ENCODE measurements at regions not wholly inside any gene's neighbourhood (a gene's known extent, or its start where the extent isn't known, plus 50 kb on each side); places are given as distances from the start of the nearest gene placed in this dataset.

- no peak for TF ChIP-seq CTCF (IDR thresholded peaks at IDR 0.05)
- TF ChIP-seq POLR2A (IDR thresholded peaks at IDR 0.05; ENCODE audit: low read length): no peak
Observed at GRCh38 chr5:4991925-4992324, 148.2 kb upstream of the ADAMTS16 start.
